ENCODE measurements at regions not wholly inside any gene's neighbourhood (a gene's known extent, or its start where the extent isn't known, plus 50 kb on each side); places are given as distances from the start of the nearest gene placed in this dataset.
"Not testable (repeated sequence)": the region's sequence is repeated elsewhere in the genome, so short reads cannot be mapped to it uniquely, and the experiment has no call there.

- peak; percentile 55 for DNase-seq (ENCODE audit: low read depth, low spot score)
- in situ Hi-C loops (cut with HindIII; ENCODE audit: low pct_unique_long_range_greater_than_20kb, low sequenced_read_pairs): no loop called here
Observed at GRCh38 chr13:87259479-87260083, 411.6 kb upstream of the SLITRK5 start.

- peak; percentile 72 for DNase-seq (ENCODE audit: low read depth, low spot score)
- in situ Hi-C loops (cut with HindIII; ENCODE audit: low pct_unique_long_range_greater_than_20kb, low sequenced_read_pairs): no loop called here
Observed at GRCh38 chr13:87274209-87274819, 396.9 kb upstream of the SLITRK5 start.

- peak; percentile 35 for DNase-seq (ENCODE audit: low read depth, low spot score)
Observed at GRCh38 chr13:87280139-87280538, 391.0 kb upstream of the SLITRK5 start.

GRCh38 chr13:87287721-87288120 is 383.4 kb upstream of the SLITRK5 start:
- DNase-seq (ENCODE audit: low read depth, low spot score): no peak
- in situ Hi-C loops (cut with HindIII; ENCODE audit: low pct_unique_long_range_greater_than_20kb, low sequenced_read_pairs): no loop called here

More at GRCh38 chr13:87280139-87280538, 391.0 kb upstream of the SLITRK5 start:
- in situ Hi-C loops (cut with HindIII; ENCODE audit: low pct_unique_long_range_greater_than_20kb, low sequenced_read_pairs): no loop called here

GRCh38 chr13:87295636-87296035 is 375.5 kb upstream of the SLITRK5 start:
- DNase-seq (ENCODE audit: low read depth, low spot score): no peak
- in situ Hi-C loops (cut with HindIII; ENCODE audit: low pct_unique_long_range_greater_than_20kb, low sequenced_read_pairs): no loop called here

GRCh38 chr13:87302034-87302433 is 369.1 kb upstream of the SLITRK5 start:
- in situ Hi-C loops (cut with HindIII; ENCODE audit: low pct_unique_long_range_greater_than_20kb, low sequenced_read_pairs): no loop called here

GRCh38 chr13:87302931-87303330 is 368.2 kb upstream of the SLITRK5 start:
- in situ Hi-C loops (cut with HindIII; ENCODE audit: low pct_unique_long_range_greater_than_20kb, low sequenced_read_pairs): no loop called here
- no peak for DNase-seq (ENCODE audit: low read depth, low spot score)

More at GRCh38 chr13:87302034-87302433, 369.1 kb upstream of the SLITRK5 start:
- no peak for DNase-seq (ENCODE audit: low read depth, low spot score)

- in situ Hi-C loops (cut with HindIII; ENCODE audit: low pct_unique_long_range_greater_than_20kb, low sequenced_read_pairs): no loop called here
- no peak for DNase-seq (ENCODE audit: low read depth, low spot score)
Observed at GRCh38 chr13:87311165-87311564, 360.0 kb upstream of the SLITRK5 start.

- no peak for DNase-seq (ENCODE audit: low read depth, low spot score)
- in situ Hi-C loops (cut with HindIII; ENCODE audit: low pct_unique_long_range_greater_than_20kb, low sequenced_read_pairs): no loop called here
Observed at GRCh38 chr13:87314822-87315221, 356.3 kb upstream of the SLITRK5 start.

- in situ Hi-C loops (cut with HindIII; ENCODE audit: low pct_unique_long_range_greater_than_20kb, low sequenced_read_pairs): no loop called here
- DNase-seq (ENCODE audit: low read depth, low spot score): no peak
Observed at GRCh38 chr13:87322386-87322785, 348.8 kb upstream of the SLITRK5 start.

- in situ Hi-C loops (cut with HindIII; ENCODE audit: low pct_unique_long_range_greater_than_20kb, low sequenced_read_pairs): no loop called here
- DNase-seq (ENCODE audit: low read depth, low spot score): no peak
Observed at GRCh38 chr13:87324558-87324957, 346.6 kb upstream of the SLITRK5 start.

- in situ Hi-C loops (cut with HindIII; ENCODE audit: low pct_unique_long_range_greater_than_20kb, low sequenced_read_pairs): no loop called here
- no peak for DNase-seq (ENCODE audit: low read depth, low spot score)
Observed at GRCh38 chr13:87331178-87331577, 340.0 kb upstream of the SLITRK5 start.

- in situ Hi-C loops (cut with HindIII; ENCODE audit: low pct_unique_long_range_greater_than_20kb, low sequenced_read_pairs): no loop called here
- DNase-seq (ENCODE audit: low read depth, low spot score): no peak
Observed at GRCh38 chr13:87333599-87333998, 337.6 kb upstream of the SLITRK5 start.

GRCh38 chr13:87334176-87334575 is 337.0 kb upstream of the SLITRK5 start:
- no peak for DNase-seq (ENCODE audit: low read depth, low spot score)
- in situ Hi-C loops (cut with HindIII; ENCODE audit: low pct_unique_long_range_greater_than_20kb, low sequenced_read_pairs): no loop called here

GRCh38 chr13:87336346-87336889 is 334.8 kb upstream of the SLITRK5 start:
- DNase-seq (ENCODE audit: low read depth, low spot score); in situ Hi-C loops (cut with HindIII; ENCODE audit: low pct_unique_long_range_greater_than_20kb, low sequenced_read_pairs): not testable (repeated sequence)

GRCh38 chr13:87344176-87344575 is 327.0 kb upstream of the SLITRK5 start:
- in situ Hi-C loops (cut with HindIII; ENCODE audit: low pct_unique_long_range_greater_than_20kb, low sequenced_read_pairs): no loop called here
- DNase-seq (ENCODE audit: low read depth, low spot score): no peak

- in situ Hi-C loops (cut with HindIII; ENCODE audit: low pct_unique_long_range_greater_than_20kb, low sequenced_read_pairs): no loop called here
Observed at GRCh38 chr13:87355451-87355850, 315.7 kb upstream of the SLITRK5 start.

GRCh38 chr13:87356314-87356713 is 314.9 kb upstream of the SLITRK5 start:
- in situ Hi-C loops (cut with HindIII; ENCODE audit: low pct_unique_long_range_greater_than_20kb, low sequenced_read_pairs): no loop called here
- DNase-seq (ENCODE audit: low read depth, low spot score): no peak

More at GRCh38 chr13:87355451-87355850, 315.7 kb upstream of the SLITRK5 start:
- no peak for DNase-seq (ENCODE audit: low read depth, low spot score)

GRCh38 chr13:87358319-87358718 is 312.9 kb upstream of the SLITRK5 start:
- no peak for DNase-seq (ENCODE audit: low read depth, low spot score)
- in situ Hi-C loops (cut with HindIII; ENCODE audit: low pct_unique_long_range_greater_than_20kb, low sequenced_read_pairs): no loop called here
